GM12864 (cell line): ENCODE measurements at regions not wholly inside any gene's neighbourhood (a gene's known extent, or its start where the extent isn't known, plus 50 kb on each side); places are given as distances from the start of the nearest gene placed in this dataset.
"Not testable (repeated sequence)": the region's sequence is repeated elsewhere in the genome, so short reads cannot be mapped to it uniquely, and the experiment has no call there.

Source experiments
- DNase-seq: peaks from one replicate; pipeline ENCODE4 v3.0.0-alpha.2; 2011; ENCODE audit warnings: low read depth
- H3K4me3 ChIP-seq: 2 replicates; pipeline ENCODE4 v1.5.1; 2011; ENCODE audit warnings: mild to moderate bottlenecking, low read depth, low read length, control low read depth
- CTCF ChIP-seq: IDR thresholded peaks from 2 replicates; pipeline ENCODE4 v1.5.1; 2011; ENCODE audit warnings: low read depth, mild to moderate bottlenecking, moderate library complexity, low read length, control low read depth, inconsistent platforms; ENCODE audit errors: missing control alignments

GRCh38 chr5:144594919-144595318, 424.2 kb downstream of the KCTD16 start:
- no peak for DNase-seq
- no peak for TF ChIP-seq CTCF
- no peak overlapping the region for H3K4me3 ChIP-seq

- H3K4me3 ChIP-seq, DNase-seq: not testable (repeated sequence)
These were observed 423.6 kb downstream of the KCTD16 start for GRCh38 chr5:144594234-144594633.

- no peak for TF ChIP-seq CTCF
- no peak overlapping the region for H3K4me3 ChIP-seq
These were observed 415.0 kb downstream of the KCTD16 start for GRCh38 chr5:144585681-144586080.

GRCh38 chr5:144583541-144584449, 413.1 kb downstream of the KCTD16 start:
- no peak overlapping the region for H3K4me3 ChIP-seq
- TF ChIP-seq CTCF = no peak
- DNase-seq = no peak

More at GRCh38 chr5:144585681-144586080, 415.0 kb downstream of the KCTD16 start:
- no peak for DNase-seq

- no peak for DNase-seq
- no peak for TF ChIP-seq CTCF
- no peak overlapping the region for H3K4me3 ChIP-seq
These were observed 411.4 kb downstream of the KCTD16 start for GRCh38 chr5:144582066-144582465.

- TF ChIP-seq CTCF = no peak
- no peak overlapping the region for H3K4me3 ChIP-seq
- no peak for DNase-seq
These were observed 410.4 kb downstream of the KCTD16 start for GRCh38 chr5:144581044-144581443.

GRCh38 chr5:144577676-144578075, 407.0 kb downstream of the KCTD16 start:
- TF ChIP-seq CTCF = no peak
- no peak for DNase-seq
- no peak overlapping the region for H3K4me3 ChIP-seq
